Hippocampal formation (tissue), 2 donors: ENCODE measurements at regions not wholly inside any gene's neighbourhood (a gene's known extent, or its start where the extent isn't known, plus 50 kb on each side); places are given as distances from the start of the nearest gene placed in this dataset.
"Not testable (repeated sequence)": the region's sequence is repeated elsewhere in the genome, so short reads cannot be mapped to it uniquely, and the experiment has no call there.

Experiments used
- DNase-seq, 2 donors: peaks; one replicate each; lab custom pipeline; 2025; lab: John Stamatoyannopoulos, UW

DNA sequence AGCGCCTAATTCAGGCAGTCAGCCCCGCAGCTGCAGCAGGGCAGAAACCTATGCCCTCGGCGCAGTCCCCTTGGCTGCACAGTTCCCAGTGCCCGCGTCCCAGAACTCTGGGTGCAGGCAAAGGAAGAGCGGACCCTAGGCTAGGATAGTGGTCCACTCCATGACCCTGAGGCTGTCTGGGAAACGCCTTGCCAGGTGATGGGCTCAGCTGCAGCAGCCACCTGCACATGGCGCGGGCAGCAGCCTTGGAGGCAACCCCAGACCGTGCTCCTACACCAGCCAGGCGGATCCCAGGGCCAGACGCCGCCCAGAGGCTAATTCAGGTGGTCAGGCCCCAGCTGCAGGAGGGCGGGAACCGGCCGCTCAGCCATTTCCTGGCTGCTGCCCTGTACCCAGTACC lies 83.0 kb downstream of the POTEC start:
- not testable (repeated sequence) for DNase-seq

DNA sequence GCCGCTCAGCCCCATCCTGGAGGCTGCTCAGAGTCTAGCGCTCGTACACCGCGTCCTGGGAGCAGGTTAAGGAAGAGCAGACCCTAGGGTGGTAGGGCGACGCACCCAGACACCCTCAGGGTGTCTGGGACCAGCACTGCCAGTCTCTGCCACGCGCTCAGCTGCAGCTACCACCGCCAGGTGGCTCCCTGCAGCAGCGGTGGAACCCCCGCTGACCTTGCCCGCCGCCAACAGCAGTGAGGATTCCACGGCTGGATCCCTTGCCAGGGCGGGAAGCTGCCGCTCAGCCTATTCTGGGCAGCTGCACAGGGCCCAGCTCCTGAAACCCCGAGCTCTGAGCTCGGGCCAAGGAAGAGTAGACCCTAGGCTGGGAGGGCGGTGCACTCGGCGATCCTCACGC lies 83.6 kb downstream of the POTEC start:
- DNase-seq = not testable (repeated sequence)

DNA sequence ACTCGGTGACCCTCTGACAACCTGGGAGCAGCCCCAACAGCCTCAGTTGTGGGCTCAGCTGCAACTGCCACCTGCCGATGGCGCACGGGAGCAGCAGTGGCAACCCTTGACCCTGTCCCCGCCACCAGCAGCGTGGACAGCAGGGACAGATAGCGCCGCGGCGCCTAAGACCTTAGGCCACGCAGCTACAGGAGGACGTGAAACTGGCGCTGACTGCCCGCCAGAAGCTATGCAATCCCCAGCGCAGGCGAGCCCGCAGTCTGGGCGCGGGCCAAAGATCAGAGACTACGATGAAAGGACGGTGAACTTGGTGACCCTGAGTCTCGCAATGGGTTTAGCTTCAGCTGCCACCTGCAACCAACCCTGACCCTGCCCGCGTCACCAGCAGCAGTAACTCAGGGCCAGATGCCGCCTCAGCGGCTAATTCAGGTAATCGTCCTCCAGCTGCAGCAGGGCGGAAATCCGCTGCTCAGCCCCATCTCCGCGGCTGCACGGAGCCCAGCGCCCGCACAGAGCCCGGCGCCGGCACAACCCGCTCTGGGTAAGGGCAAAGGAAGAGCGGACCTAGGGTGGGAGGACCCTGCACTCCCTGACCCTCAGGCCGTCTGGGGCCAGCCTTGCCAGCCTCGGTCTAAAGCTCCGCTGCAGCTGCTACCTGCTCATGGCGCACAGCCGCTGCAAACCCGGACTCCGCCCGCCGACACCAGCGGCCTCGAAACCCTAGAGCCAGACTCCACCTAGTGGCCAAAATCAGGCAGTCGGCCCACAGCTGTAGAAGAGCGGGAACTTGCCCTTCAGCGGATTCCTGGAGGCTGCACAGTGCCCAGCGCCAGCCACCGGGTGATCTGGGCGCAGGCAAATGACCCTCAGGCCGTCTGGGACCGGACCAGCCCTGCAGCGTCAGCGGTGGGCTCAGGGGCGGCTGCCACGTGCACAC lies 85.1 kb downstream of the POTEC start:
- DNase-seq = peak in 1 of 2 donors; percentile 29

DNA sequence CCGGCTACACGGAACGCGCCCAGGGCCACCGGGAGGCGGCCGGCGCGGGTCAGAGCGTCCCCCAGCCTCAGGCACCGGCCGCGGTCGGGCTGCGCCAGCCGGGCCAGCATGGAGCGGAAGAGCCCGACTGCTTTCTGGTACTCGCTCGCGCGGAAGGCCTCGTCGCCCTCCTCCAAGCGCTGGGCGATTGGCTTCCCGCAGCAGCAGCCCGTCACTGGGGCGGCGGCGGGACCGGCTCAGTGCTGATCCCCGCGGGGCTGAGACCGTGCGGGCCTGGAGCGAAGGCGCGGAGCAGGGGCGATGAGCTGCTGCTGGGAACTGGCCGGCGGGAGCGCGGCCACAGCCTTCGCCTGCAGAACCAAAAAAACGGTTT lies 92.8 kb downstream of the POTEC start:
- DNase-seq = peak in 1 of 2 donors; percentile 2

DNA sequence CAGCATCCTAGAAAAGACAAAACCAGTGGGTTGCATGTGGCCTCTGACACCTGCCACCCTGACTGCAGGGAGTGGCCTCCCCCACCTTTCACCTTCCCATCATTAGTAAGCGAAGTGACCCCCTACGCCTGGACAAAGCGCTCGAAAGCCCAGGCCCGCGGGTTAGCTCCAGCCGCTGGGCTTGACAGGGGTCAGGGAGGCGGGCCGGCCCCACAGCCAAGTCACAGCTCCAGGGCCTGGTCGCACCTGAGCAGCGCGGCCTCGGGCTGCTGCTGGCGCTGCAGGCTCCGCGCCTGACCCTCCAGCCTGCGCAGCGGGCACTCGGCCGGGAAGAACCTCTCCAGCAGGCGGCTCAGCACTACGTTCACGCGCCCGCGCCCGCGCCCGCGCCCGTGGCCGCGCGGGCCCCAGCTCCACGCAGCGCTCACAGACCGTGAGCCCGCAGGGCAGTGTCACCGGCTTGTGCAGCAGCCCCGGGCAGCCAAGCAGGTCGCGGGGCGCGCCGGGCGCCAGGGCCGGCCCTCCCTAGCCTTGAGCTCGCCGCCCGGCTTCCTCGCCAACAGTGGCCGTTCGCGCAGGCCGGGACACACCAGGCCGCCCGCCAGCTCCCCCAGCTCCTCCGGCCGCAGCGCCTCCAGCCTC lies 93.3 kb downstream of the POTEC start:
- DNase-seq = peak in 1 of 2 donors; percentile 14

DNA sequence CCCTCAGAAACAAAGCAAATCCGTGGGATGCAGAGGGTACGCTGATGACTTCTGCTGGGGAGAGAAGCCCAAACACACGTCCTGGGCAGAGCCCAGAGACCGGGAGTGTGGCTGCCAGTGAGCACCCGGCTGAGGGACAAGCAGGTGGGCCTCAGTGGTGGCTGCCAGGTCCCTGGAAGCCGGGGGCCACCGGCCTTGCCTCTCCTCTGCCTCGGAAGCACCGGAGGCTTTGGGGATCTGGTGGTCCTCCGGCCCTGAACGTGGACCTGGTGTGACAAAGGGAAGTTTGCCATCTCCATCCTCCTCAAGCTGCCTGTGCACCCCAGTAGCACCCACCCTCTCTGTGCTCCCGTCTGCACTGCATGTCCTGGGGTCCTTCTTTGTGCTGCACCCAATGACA lies 94.3 kb downstream of the POTEC start:
- not testable (repeated sequence) for DNase-seq

DNA sequence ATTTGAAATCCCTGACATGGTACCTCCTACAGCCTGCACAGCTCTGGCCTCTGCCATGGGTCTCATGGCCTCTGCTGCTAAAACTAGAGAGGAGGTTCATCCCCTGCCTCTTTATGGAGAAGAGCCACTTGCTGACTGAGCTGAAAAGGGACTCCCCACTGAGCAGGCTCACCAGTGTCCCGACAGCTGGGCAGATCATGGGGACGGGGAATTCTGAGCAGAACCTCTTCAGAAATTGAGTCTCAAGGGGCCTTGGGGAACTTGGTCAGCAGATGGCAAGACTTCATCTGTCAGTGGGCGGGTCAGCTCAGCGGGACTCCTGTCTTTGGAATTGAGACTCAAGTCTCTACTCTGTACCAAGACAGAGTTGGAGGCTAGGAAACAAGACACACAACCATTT lies 95.7 kb downstream of the POTEC start:
- not testable (repeated sequence) for DNase-seq

DNA sequence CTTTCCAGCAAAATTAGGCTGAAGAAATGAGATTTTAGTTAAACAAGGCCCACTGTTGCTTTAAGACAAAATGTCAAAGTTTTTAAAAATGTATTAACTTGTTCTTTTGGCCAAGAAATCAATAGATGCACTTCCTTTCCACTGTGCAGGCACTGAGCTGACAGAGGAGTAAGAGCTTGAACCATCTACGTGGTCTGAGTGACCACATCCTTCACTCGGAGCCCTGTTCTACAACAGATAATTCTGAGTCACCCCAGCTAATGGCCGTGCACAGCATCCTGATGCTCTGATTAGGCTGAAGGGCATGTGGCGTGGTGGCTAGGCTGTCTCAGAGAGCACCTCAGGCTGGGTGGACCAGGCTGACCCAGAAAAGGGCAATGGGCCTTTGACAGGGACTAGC lies 107.9 kb downstream of the POTEC start:
- not testable (repeated sequence) for DNase-seq

DNA sequence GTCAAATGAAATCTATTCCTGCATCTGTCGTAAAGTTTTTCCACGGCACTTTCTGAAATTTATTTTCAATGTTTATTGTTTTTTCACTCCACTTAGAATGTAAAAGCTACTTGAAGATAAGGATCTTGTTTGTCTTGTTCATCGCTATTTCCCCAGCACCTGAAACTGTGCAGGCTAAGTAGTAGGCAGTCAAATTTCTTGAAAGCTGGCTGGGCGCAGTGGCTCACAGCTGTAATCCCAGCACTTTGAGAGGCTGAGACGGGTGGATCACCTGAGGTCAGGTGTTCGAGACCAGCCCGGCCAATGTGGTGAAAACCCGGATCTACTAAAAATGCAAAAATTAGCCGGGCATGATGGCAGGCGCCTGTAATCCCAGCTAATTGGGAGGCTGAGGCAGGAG lies 111.0 kb downstream of the POTEC start:
- DNase-seq = not testable (repeated sequence)

DNA sequence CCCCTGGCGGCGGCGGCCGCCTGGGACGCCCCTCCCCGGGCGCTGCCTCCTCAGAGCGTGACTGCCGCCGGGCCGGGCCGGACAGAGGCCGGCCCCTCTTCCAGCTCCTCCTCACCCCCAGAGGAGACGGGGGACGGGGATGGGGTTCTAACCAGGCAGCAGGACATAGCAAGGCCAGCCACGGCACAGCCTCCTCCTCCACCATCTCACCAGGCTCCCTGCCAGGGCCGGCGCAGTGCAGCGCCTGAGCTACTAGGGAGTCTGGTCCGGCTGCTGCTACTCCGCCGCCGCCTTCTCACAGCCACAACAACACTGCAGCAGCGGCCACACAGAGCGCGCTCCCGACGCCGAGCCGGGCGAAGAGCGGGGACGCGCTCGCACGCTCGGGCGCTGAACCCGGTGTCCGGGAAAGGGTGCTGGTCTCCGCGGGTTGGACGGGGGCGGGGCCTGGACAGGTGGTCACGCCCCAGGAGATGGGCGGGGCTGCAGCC lies 112.3 kb downstream of the POTEC start:
- peak in 1 of 2 donors; percentile 16 for DNase-seq

DNA sequence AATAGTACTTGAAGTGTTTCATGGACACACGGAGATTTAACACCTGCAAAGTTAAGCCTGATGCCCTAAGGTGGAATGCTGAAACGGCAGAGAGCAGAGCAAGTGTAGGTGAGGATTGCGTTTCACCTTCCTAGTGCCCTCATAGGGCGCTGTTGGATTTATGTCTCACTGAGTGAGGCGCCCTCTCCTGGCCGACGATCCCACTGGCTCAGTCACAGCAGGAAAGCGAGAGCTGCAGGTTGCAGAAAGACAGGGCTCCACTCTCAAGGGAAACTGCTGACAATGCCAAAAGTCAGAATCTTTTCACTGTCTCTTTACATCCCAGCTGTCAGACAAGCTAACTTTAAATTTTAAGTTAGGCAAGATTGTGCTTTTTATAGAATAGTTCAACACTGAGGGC lies 127.6 kb downstream of the POTEC start:
- DNase-seq = peak in 1 of 2 donors; percentile 10

DNA sequence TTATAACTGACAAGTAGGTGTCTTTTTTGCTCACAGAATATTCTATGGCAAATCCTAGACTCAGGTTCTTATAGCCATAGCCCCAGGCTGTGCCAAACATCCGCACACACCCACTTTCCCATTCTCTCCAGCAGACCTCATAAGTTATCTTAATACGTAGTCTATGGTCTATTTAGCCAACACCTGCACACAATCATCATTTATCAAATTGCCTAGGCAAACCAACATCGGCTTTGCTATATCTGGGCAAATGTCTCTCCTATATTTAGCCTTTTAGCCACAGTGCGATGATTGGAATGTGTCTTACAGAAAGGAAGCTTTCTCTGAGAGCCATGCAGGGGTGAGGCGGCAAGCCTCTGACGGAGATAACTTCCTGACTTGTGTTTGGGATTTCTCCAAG lies 128.0 kb downstream of the POTEC start:
- not testable (repeated sequence) for DNase-seq

DNA sequence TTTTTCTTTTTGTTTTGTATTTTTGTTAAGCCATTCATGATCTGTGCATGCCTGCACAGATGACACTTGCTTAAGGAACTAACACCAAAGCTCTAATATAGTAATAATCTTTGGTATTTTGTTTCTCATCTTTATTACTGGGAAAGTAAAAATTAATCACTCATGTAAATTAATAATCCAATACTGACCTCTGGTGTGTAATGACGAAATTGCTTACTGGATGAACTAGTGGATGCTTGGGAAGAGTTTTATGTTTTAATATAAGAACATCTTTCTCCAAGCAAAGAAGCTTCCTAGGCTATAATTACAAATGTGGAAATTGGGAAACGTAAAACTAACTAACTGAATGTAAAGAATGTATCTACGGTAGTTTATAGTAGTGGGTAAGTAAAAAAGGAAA lies 147.9 kb downstream of the POTEC start:
- not testable (repeated sequence) for DNase-seq

DNA sequence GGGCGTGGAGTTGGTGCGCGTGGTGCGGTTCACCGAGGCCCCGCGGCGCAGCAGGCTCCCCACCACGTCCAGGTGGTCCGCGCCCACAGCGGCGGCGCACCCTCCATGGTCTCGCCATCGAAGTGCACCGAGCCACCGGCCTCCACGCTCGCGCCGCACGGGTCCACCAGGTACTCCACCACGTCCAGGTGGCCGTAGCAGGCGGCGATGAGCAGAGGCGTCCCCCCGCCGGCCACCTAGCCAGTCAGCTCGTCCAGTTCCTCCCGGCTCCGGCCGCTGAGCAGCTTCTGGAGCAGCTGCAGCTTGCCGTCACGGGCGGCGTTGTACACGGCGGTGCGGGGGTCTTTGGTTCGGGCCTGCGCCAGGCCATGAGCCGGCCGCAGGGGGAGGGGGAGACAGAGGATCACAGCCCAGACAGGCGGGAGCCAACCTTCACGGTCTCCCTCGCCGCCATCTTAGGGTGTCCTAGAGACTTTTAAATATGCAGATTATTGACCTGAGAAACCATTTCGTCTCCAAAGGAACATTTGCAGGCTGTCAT lies 149.8 kb downstream of the POTEC start:
- DNase-seq = not testable (repeated sequence)

DNA sequence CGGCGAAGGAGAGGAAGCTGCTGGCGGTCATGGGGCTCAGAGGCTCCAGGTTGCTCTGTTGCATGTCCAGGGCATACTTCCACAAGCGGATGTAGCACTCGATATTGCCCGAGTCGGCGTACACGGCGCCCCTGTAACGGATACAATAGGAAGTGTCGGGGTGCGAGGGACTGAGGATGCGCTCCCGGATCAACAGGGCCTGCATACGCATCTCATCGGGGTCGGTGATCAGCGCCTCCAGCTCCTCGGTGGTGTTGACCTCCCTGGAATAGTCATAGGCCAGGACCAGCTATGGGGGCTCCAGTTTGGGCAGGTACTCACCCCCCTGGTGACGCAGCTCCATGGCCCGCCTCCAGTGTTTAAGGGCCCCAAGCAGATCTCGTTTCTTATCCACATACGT lies 150.8 kb downstream of the POTEC start:
- DNase-seq = not testable (repeated sequence)

DNA sequence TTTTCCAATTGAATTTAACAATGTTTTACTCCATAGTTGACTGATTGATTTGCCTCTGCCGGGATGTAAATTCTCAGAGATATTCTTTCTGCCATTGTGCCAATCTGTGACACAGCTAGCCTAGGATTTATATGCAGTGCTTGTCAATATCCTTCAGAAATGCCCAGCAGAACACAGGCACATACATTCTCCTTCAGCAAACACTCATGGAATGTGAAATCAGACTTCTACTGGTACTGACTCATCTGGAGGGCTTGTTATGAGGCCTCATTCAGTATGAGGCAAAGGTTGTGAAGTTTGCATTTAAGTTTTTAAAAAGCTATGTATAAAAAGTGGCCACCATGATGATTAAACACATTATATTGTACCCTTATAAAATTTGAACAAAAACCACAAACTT lies 158.4 kb downstream of the POTEC start:
- not testable (repeated sequence) for DNase-seq

DNA sequence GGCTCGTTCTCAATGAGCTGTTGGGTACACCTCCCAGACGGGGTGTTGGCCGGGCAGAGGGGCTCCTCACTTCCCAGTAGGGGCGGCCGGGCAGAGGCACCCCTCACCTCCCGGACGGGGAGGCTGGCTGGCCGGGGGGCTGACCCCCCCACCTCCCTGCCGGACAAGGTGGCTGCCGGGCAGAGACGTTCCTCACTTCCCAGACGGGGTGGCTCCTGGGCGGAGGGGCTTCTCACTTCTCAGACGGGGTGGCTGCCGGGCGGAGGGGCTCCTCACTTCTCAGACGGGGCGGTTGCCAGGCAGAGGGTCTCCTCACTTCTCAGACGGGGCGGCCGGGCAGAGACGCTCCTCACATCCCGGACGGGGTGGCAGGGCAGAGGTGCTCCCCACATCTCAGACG lies 160.7 kb downstream of the POTEC start:
- DNase-seq = not testable (repeated sequence)

DNA sequence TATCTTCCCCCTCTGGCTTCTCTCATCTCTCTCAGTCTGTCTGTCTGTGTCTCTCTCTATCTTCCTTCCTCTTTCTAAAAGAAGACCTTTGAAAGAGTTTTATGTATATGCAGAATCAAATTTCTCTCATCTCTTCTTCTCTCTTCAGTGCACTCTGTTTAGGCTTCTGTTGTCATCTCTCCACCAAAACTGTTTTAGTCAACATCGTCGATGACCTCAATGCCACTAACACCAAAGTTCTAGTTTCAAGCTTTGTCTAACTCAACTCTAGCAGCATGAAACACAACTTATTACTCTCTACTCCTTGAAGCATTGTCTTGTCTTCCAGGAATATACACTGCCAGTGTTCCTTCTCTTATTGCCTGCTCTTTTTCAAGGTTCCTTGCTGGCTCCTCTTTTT lies 163.9 kb downstream of the POTEC start:
- not testable (repeated sequence) for DNase-seq

DNA sequence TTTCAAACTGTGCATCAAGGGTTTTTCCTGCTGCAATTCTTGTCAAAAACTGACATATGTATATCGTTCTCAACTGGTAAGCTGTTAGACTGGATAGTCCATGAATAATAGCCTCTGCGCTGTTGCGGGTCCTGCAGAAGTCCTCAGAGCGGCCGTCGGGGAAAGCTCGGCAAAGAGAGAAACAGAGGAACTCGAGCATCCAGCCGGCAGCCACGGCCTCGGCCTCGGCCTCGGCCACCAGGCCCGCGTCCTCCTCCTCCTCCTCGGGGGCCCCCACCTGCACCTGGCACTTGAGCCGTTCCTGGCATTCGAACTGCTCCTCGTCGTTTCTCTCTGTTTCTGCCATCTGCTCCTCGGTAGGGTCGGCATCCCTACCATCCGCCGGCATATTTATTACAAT lies 165.0 kb downstream of the POTEC start:
- DNase-seq = not testable (repeated sequence)

DNA sequence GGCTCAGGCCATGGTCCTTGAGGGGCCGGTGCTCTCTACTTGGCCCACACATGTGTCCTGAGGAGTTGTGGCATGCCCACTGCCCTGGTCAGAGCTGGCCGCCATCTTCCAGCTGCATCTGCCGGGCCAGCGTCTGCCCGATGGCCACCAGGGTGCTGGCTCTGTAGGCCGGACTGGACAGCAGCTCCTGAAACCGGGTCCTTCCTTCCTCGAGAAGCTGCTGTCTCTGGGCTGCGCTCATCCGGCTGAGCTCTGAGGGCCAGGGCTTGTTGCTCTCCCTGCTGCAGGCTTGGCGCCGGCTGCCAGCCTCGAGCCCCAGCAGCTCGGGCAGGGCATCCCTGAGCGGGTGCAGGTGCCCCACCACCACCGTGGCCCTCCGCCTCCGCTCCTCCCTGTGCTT lies 182.1 kb downstream of the POTEC start:
- DNase-seq = not testable (repeated sequence)

DNA sequence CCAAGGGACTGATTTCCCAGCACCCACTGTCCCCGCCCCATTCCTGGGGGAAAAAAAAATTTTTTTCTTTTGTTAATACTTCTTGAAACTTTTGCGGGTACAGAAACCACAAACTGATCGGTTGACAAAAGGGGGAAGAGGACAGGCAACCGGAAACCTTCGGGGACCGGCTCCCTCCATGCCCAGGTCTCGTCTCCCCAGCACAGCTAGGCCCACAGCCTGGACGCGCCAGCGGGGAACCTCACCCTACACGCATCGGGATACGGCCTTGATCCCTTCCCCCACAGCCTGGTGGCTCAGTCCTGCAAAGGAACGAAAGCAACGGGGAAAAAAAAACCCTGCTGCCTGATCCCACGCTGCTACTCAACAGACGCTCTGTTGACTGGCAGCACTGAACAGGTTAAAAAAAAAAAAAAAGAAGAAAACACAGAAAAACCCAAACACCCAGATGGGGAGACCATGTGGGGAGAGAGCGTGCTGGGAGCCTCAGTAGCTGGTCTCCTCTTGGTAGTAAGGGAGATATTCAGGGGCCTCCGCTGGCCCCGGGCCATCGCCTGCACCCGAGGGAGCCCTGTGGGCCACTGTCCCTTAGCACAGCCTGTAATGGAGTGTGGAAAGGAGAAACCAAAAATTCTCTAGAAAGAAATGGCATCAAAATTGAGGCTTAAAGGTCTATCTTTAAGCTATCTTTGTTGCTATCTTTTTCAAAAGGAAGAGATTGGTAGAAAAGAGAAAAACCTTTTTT lies 185.7 kb downstream of the POTEC start:
- not testable (repeated sequence) for DNase-seq

DNA sequence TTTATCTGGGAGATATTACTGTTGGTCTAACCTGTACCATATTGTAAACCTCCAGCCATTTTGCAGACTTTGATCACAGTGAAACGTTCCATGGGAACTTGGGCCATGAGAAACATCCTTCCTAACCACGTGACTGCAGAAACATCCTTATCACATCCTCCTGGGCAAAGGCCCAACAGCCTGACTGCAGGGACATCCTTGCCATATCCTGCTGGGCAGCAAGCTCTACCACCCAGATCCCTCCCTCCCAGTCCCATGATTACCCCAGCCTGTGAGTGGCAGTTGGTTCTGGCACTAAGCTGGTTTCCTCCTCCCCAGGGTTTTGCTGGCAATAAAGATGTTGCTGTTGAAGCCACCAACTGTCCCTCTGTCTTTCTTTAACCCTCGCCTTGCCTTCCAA lies 201.2 kb downstream of the POTEC start:
- not testable (repeated sequence) for DNase-seq
